Liver (tissue), 8 donors: ENCODE measurements at regions not wholly inside any gene's neighbourhood (a gene's known extent, or its start where the extent isn't known, plus 50 kb on each side); places are given as distances from the start of the nearest gene placed in this dataset.

Experiments used
- DNase-seq: peaks from one replicate; pipeline ENCODE4 v3.0.0-alpha.2; 2017; ENCODE audit warnings: low spot score
- H3K27ac ChIP-seq, 2 donors: one replicate each; pipeline ENCODE4 v1.7.0; 2013; ENCODE audit warnings: inconsistent platforms in 2 of 2, low read length in 2 of 2, control low read depth in 1 of 2, low read depth in 1 of 2, mild to moderate bottlenecking in 1 of 2
- H3K27me3 ChIP-seq, 4 donors: one replicate each; pipeline versions ENCODE4 v1.6.1 to v1.7.0; 2013; ENCODE audit warnings: low read length in 3 of 4, inconsistent platforms in 1 of 4, mild to moderate bottlenecking in 1 of 4, moderate library complexity in 1 of 4; ENCODE audit not compliant: control insufficient read depth in 4 of 4, insufficient read depth in 4 of 4
- H3K36me3 ChIP-seq, 4 donors: one replicate each; pipeline versions ENCODE4 v1.6.1 to v1.7.0; 2013; ENCODE audit warnings: low read length in 3 of 4, mild to moderate bottlenecking in 3 of 4, low read depth in 1 of 4, moderate library complexity in 1 of 4; ENCODE audit not compliant: control insufficient read depth in 4 of 4, insufficient read depth in 3 of 4
- H3K4me1 ChIP-seq, 4 donors: one replicate each; pipeline versions ENCODE4 v1.6.1 to v1.7.0; 2013; ENCODE audit warnings: low read length in 3 of 4, mild to moderate bottlenecking in 3 of 4, moderate library complexity in 1 of 4; ENCODE audit not compliant: control insufficient read depth in 4 of 4, insufficient read depth in 4 of 4
- H3K4me3 ChIP-seq, 3 donors: one replicate each; pipeline versions ENCODE4 v1.6.1 to v1.7.0; 2013; ENCODE audit warnings: low read length in 3 of 3, control low read depth in 1 of 3, low read depth in 1 of 3, mild to moderate bottlenecking in 1 of 3
- H3K9ac ChIP-seq, 2 donors: one replicate each; pipeline ENCODE4 v1.7.0; 2013; ENCODE audit warnings: low read length in 2 of 2, mild to moderate bottlenecking in 2 of 2, moderate library complexity in 2 of 2, control low read depth in 1 of 2, low read depth in 1 of 2
- H3K9me3 ChIP-seq, 4 donors: one replicate each; pipeline versions ENCODE4 v1.6.1 to v1.7.0; 2013; ENCODE audit warnings: low read length in 3 of 4; ENCODE audit not compliant: control insufficient read depth in 4 of 4
- CTCF ChIP-seq: fragments of 150-350 bp; IDR thresholded peaks from 2 replicates; pipeline ENCODE4 v1.5.1; 2017; ENCODE audit warnings: improper control_type of control experiment, low read depth, low read length; ENCODE audit not compliant: missing input control
- FOXA1 ChIP-seq: IDR thresholded peaks from 2 replicates; pipeline ENCODE4 v1.6.1; 2016; ENCODE audit warnings: antibody characterized with exemption
- GABPA ChIP-seq, 2 donors: IDR thresholded peaks in 1 of 2; conservative IDR thresholded peaks in 1 of 2; 2 replicates each; pipeline ENCODE4 v1.6.1; 2016; ENCODE audit warnings: antibody characterized with exemption in 2 of 2, mild to moderate bottlenecking in 1 of 2, moderate library complexity in 1 of 2
- HNF4A ChIP-seq, 2 donors: conservative IDR thresholded peaks; 2 replicates each; pipeline ENCODE4 v1.6.1; 2016; ENCODE audit warnings: antibody characterized with exemption in 2 of 2, mild to moderate bottlenecking in 2 of 2
- JUND ChIP-seq, 2 donors: IDR thresholded peaks; 2 replicates each; pipeline ENCODE4 v1.6.1; 2016; ENCODE audit warnings: antibody characterized with exemption in 2 of 2
- MAX ChIP-seq: IDR thresholded peaks from 2 replicates; pipeline ENCODE4 v1.6.1; 2016; ENCODE audit warnings: antibody characterized with exemption
- NR2F2 ChIP-seq: IDR thresholded peaks from 2 replicates; pipeline ENCODE4 v1.6.1; 2016; ENCODE audit warnings: antibody characterized with exemption
- RAD21 ChIP-seq, 2 donors: IDR thresholded peaks; 2 replicates each; pipeline ENCODE4 v1.6.1; 2016; ENCODE audit warnings: antibody characterized with exemption in 2 of 2, mild to moderate bottlenecking in 2 of 2
- REST ChIP-seq: IDR thresholded peaks from 2 replicates; pipeline ENCODE4 v1.6.1; 2016; ENCODE audit warnings: antibody characterized with exemption, mild to moderate bottlenecking
- RXRA ChIP-seq, 2 donors: IDR thresholded peaks; 2 replicates each; pipeline ENCODE4 v1.6.1; 2017 to 2018; ENCODE audit warnings: antibody characterized with exemption in 2 of 2, mild to moderate bottlenecking in 1 of 2
- SP1 ChIP-seq: IDR thresholded peaks from 2 replicates; pipeline ENCODE4 v1.6.1; 2018; ENCODE audit warnings: antibody characterized with exemption, mild to moderate bottlenecking
- TAF1 ChIP-seq: conservative IDR thresholded peaks from 2 replicates; pipeline ENCODE4 v1.6.1; 2016; ENCODE audit warnings: antibody characterized with exemption, mild to moderate bottlenecking
- YY1 ChIP-seq: IDR thresholded peaks from 2 replicates; pipeline ENCODE4 v1.6.1; 2016; ENCODE audit warnings: antibody characterized with exemption, mild to moderate bottlenecking
- ZBTB33 ChIP-seq: IDR thresholded peaks from 2 replicates; pipeline ENCODE4 v1.6.1; 2016; ENCODE audit warnings: antibody characterized with exemption
- WGBS: extraction: QIAGEN DNeasy Blood & Tissue Kit; methylation state at CpG from one replicate; pipeline ENCODE4 v1.1.7; 2013; 5-methylcytosine and 5-hydroxymethylcytosine counted together
- donor health status: healthy.
- donor health status: healthy.
- donor health status: healthy.
- donor health status: healthy.
- donor health status: healthy.

GRCh38 chr6:33856655-33857054, 52.9 kb upstream of the MLN start:
- TF ChIP-seq REST (no peak), RAD21 (IDR thresholded peaks at IDR 0.05) (no peak), YY1 (no peak), NR2F2 (no peak), SP1 (no peak), HNF4A (conservative IDR thresholded peaks at IDR 0.05) (no peak), ZBTB33 (no peak), RXRA (IDR thresholded peaks at IDR 0.05) (no peak), MAX (no peak), CTCF (no peak), FOXA1 (no peak), TAF1 (no peak)
- H3K27ac ChIP-seq = no peak overlapping the region
- no peak for DNase-seq
- H3K4me1 ChIP-seq = peaks cover 0 to 3% (median 0%) of the 10 kb centered on the region in 4 donors
- no peaks in the 10 kb centered on the region for H3K27me3 ChIP-seq
- no peaks in the 10 kb centered on the region for H3K36me3 ChIP-seq
- H3K9me3 ChIP-seq = no peaks in the 10 kb centered on the region
- H3K4me3 ChIP-seq = no peak overlapping the region
- WGBS = 82% methylated on average over 5 of the region's 5 CpGs
- no peak overlapping the region for H3K9ac ChIP-seq

GRCh38 chr6:33856031-33856590, 52.3 kb upstream of the MLN start:
- 91% methylated on average over 6 of the region's 6 CpGs for WGBS
- H3K4me1 ChIP-seq = peaks cover 0 to 3% (median 0%) of the 10 kb centered on the region in 4 donors
- no peak overlapping the region for H3K9ac ChIP-seq

More at GRCh38 chr6:33856031-33856590, 52.3 kb upstream of the MLN start:
- Histone ChIP-seq H3K27me3 (no peaks in the 10 kb centered on the region), H3K27ac (no peak overlapping the region), H3K4me3 (no peak overlapping the region), H3K9me3 (no peaks in the 10 kb centered on the region), H3K36me3 (no peaks in the 10 kb centered on the region)
- TF ChIP-seq RXRA (IDR thresholded peaks at IDR 0.05) = no peak
- TF ChIP-seq JUND (IDR thresholded peaks at IDR 0.05) = no peak
- TF ChIP-seq NR2F2 = no peak
- TF ChIP-seq YY1 = no peak
- TF ChIP-seq GABPA (IDR thresholded peaks at IDR 0.05 in 1 of 2, conservative IDR thresholded peaks at IDR 0.05 in 1 of 2) = no peak
- no peak for TF ChIP-seq TAF1
- no peak for TF ChIP-seq REST
- no peak for TF ChIP-seq HNF4A (conservative IDR thresholded peaks at IDR 0.05)
- no peak for DNase-seq
